CD4-positive, alpha-beta T cell treated with Interleukin-15 for 4 hours (primary cell): ENCODE measurements at regions not wholly inside any gene's neighbourhood (a gene's known extent, or its start where the extent isn't known, plus 50 kb on each side); places are given as distances from the start of the nearest gene placed in this dataset.

ENCODE experiments used
- DNase-seq: peaks from one replicate; pipeline ENCODE4 v3.0.0-alpha.2; 2020; ENCODE audit warnings: low spot score

- DNase-seq = no peak
Measured at GRCh38 chr13:109595471-109595870, 190.9 kb downstream of the IRS2 start.

GRCh38 chr13:109593230-109593629, 193.2 kb downstream of the IRS2 start:
- DNase-seq = no peak

- no peak for DNase-seq
Measured at GRCh38 chr13:109592770-109593169, 193.6 kb downstream of the IRS2 start.

- DNase-seq = no peak
Measured at GRCh38 chr13:109587689-109588088, 198.7 kb downstream of the IRS2 start.

GRCh38 chr13:109586509-109587346, 199.7 kb downstream of the IRS2 start:
- DNase-seq = no peak

- DNase-seq = no peak
Measured at GRCh38 chr13:109584844-109585361, 201.5 kb downstream of the IRS2 start.

- DNase-seq = no peak
Measured at GRCh38 chr13:109577191-109577700, 209.1 kb downstream of the IRS2 start.

- DNase-seq = no peak
Measured at GRCh38 chr13:109576331-109576813, 210.0 kb downstream of the IRS2 start.

- no peak for DNase-seq
Measured at GRCh38 chr13:109575821-109576220, 210.6 kb downstream of the IRS2 start.

- no peak for DNase-seq
Measured at GRCh38 chr13:109572389-109572788, 214.0 kb downstream of the IRS2 start.

GRCh38 chr13:109569958-109570711, 216.2 kb downstream of the IRS2 start:
- DNase-seq = peak; percentile 8

GRCh38 chr13:109568339-109568818, 218.0 kb downstream of the IRS2 start:
- DNase-seq = no peak

- DNase-seq = no peak
Measured at GRCh38 chr13:109567315-109567714, 219.1 kb downstream of the IRS2 start.

- no peak for DNase-seq
Measured at GRCh38 chr13:109565877-109566276, 220.5 kb downstream of the IRS2 start.

- no peak for DNase-seq
Measured at GRCh38 chr13:109548374-109548773, 238.0 kb downstream of the IRS2 start.

GRCh38 chr13:109547942-109548341, 238.4 kb downstream of the IRS2 start:
- DNase-seq = no peak

- DNase-seq = no peak
Measured at GRCh38 chr13:109545931-109546330, 240.5 kb downstream of the IRS2 start.

- no peak for DNase-seq
Measured at GRCh38 chr13:109541081-109541480, 245.3 kb downstream of the IRS2 start.

GRCh38 chr13:109537584-109537983, 248.8 kb downstream of the IRS2 start:
- DNase-seq = no peak

GRCh38 chr13:109533350-109533749, 253.0 kb downstream of the IRS2 start:
- DNase-seq = no peak

GRCh38 chr13:109529964-109530363, 256.4 kb downstream of the IRS2 start:
- DNase-seq = no peak

- DNase-seq = no peak
Measured at GRCh38 chr13:109521719-109522118, 264.7 kb downstream of the IRS2 start.

- no peak for DNase-seq
Measured at GRCh38 chr13:109517517-109517916, 268.9 kb downstream of the IRS2 start.
